Stomach (tissue), 8 donors: ENCODE measurements at regions not wholly inside any gene's neighbourhood (a gene's known extent, or its start where the extent isn't known, plus 50 kb on each side); places are given as distances from the start of the nearest gene placed in this dataset.
A peak's percentile ranks its signal among the peaks of the same experiment; 100 is the strongest.
"Not testable (repeated sequence)": the region's sequence is repeated elsewhere in the genome, so short reads cannot be mapped to it uniquely, and the experiment has no call there.

Experiments used
- DNase-seq, 2 donors: peaks; one replicate each; pipeline versions ENCODE4 v3.0.0 to v3.0.0-alpha.2; 2013 to 2019
- H3K27ac ChIP-seq, 5 donors: fragments of 200-600 bp in 4 of 5; sonication (generic) in 4 of 5; one replicate each; pipeline ENCODE4 v1.5.1; 2013 to 2019; ENCODE audit warnings: mild to moderate bottlenecking in 1 of 5, moderate library complexity in 1 of 5
- H3K27me3 ChIP-seq, 3 donors: fragments of 200-600 bp; sonication (generic); one replicate each; pipeline ENCODE4 v1.5.1; 2017 to 2019; ENCODE audit warnings: mixed run types in 1 of 3
- H3K36me3 ChIP-seq, 4 donors: fragments of 200-600 bp; sonication (generic); 1 replicate in 3 of 4; 2 replicates in 1 of 4; pipeline ENCODE4 v1.5.1; 2016 to 2019
- H3K4me1 ChIP-seq, 4 donors: fragments of 200-600 bp; sonication (generic); one replicate each; pipeline ENCODE4 v1.5.1; 2016 to 2019
- H3K4me3 ChIP-seq, 4 donors: fragments of 200-600 bp; sonication (generic) in 3 of 4; one replicate each; pipeline ENCODE4 v1.5.1; 2016 to 2019; ENCODE audit warnings: mild to moderate bottlenecking in 1 of 4
- H3K9me3 ChIP-seq, 4 donors: fragments of 200-600 bp; sonication (generic); one replicate each; pipeline ENCODE4 v1.5.1; 2016 to 2019
- EP300 ChIP-seq: sonication (generic); formaldehyde crosslinking; IDR thresholded peaks from one replicate; pipeline ENCODE4 v1.6.1; 2017; ENCODE audit warnings: antibody characterized with exemption
- POLR2A ChIP-seq, 4 donors: fragments of 450-650 bp; IDR thresholded peaks; one replicate each; pipeline ENCODE4 v1.6.1; 2016; ENCODE audit warnings: antibody characterized with exemption in 4 of 4, control low read depth in 2 of 4, mild to moderate bottlenecking in 1 of 4, moderate library complexity in 1 of 4
- POLR2AphosphoS5 ChIP-seq, 3 donors: sonication (generic); formaldehyde crosslinking; IDR thresholded peaks; one replicate each; pipeline ENCODE4 v1.6.1; 2016; ENCODE audit warnings: antibody characterized with exemption in 3 of 3
- WGBS, 5 donors: extraction: QIAGEN DNeasy Blood & Tissue Kit in 3 of 5; methylation state at CpG; one replicate each; pipeline versions ENCODE4 v1.1.5 to v1.1.7; 2013 to 2018; 5-methylcytosine and 5-hydroxymethylcytosine counted together
- intact Hi-C: fragments of 100-400 bp; cut with DNase I; formaldehyde crosslinking; loops from one replicate; pipeline ENCODE4 v1.15.1; 2023; ENCODE audit warnings: low total_unique reads
- TF ChIP-seq, protein P1 (sequence below), 7 experiments: fragments of 450-650 bp in 4 of 7; fragments of 200-600 bp in 3 of 7; sonication (generic) in 3 of 7; IDR thresholded peaks; one replicate each; pipeline ENCODE4 v1.5.1; 2016 to 2019; ENCODE audit warnings: antibody characterized with exemption in 7 of 7, control low read depth in 2 of 7, mild to moderate bottlenecking in 1 of 7
- donor health status: healthy with polysubstance abuse.
- donor health status: Bipolar disorder and iron deficiency.
- donor health status: healthy.

GRCh38 chr20:47981222-47981621 is 195.9 kb upstream of the SULF2 start:
- Histone ChIP-seq H3K9me3 (no peaks in the 10 kb centered on the region), H3K27ac (no peak overlapping the region), H3K4me3 (no peak overlapping the region), H3K36me3 (no peaks in the 10 kb centered on the region), H3K27me3 (peaks cover 0 to 12% (median 5%) of the 10 kb centered on the region in 3 donors), H3K4me1 (peaks cover 0 to 22% (median 0%) of the 10 kb centered on the region in 4 donors)
- no peak for DNase-seq
- intact Hi-C loops: no loop called here
- TF ChIP-seq POLR2AphosphoS5 (IDR thresholded peaks at IDR 0.05): no peak
- TF ChIP-seq, protein P1, sequence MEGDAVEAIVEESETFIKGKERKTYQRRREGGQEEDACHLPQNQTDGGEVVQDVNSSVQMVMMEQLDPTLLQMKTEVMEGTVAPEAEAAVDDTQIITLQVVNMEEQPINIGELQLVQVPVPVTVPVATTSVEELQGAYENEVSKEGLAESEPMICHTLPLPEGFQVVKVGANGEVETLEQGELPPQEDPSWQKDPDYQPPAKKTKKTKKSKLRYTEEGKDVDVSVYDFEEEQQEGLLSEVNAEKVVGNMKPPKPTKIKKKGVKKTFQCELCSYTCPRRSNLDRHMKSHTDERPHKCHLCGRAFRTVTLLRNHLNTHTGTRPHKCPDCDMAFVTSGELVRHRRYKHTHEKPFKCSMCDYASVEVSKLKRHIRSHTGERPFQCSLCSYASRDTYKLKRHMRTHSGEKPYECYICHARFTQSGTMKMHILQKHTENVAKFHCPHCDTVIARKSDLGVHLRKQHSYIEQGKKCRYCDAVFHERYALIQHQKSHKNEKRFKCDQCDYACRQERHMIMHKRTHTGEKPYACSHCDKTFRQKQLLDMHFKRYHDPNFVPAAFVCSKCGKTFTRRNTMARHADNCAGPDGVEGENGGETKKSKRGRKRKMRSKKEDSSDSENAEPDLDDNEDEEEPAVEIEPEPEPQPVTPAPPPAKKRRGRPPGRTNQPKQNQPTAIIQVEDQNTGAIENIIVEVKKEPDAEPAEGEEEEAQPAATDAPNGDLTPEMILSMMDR (IDR thresholded peaks at IDR 0.05): no peak
- TF ChIP-seq POLR2A (IDR thresholded peaks at IDR 0.05): no peak
- no peak for TF ChIP-seq EP300
- 46 to 64% (median 59%) methylated on average over 6 of the region's 6 CpGs for WGBS, 5 donors

DNA sequence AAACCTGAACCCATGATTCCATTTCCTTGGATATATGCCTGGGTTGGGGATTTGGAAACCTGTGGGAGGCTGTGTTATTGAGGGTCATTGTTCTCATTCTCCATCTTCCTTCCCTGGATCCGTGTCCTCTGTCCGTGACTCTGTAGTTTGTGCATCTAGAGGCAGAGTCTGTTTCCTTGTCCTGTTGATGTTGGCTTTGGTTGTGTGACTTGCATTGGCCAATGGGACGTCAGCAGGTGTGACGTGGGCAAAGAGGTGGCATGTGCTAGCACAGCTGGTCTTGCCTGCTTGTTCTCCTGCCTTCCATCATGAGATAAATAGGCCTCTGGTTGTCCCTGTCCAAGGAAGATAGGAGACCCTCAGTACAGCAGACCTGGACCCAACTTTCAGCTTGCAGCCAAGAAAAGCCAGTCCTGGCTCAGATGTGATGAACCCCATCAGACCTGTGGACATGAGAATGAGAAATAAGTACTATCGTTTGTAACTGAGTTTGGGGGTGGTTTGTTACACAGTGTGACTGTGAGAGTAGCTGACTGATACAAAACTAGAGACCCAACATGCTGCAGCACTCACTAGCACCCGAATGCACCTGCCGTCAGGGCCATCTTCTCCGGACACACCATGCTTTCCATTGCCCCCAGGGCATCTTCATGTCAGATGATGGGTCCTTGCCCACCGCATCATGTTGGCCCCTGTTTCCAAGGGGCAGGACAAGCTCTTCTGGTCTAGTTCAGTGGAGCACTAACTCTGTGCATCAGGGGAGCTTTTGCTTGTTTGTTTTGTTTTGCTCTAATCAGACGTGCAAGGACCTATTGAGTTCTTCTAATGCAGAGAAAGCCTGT is 195.3 kb upstream of the SULF2 start:
- Histone ChIP-seq H3K4me3 (no peak overlapping the region), H3K9me3 (no peaks in the 10 kb centered on the region), H3K36me3 (no peaks in the 10 kb centered on the region), H3K27me3 (peaks cover 0 to 13% (median 5%) of the 10 kb centered on the region in 3 donors), H3K4me1 (peaks cover 0 to 22% (median 0%) of the 10 kb centered on the region in 4 donors), H3K27ac (no peak overlapping the region)
- intact Hi-C loops: no loop called here
- no peak for DNase-seq
- WGBS, 5 donors: 81 to 91% (median 90%) methylated on average over 10 of the region's 10 CpGs
- TF ChIP-seq, protein P1 (IDR thresholded peaks at IDR 0.05): no peak
- TF ChIP-seq EP300 (no peak), POLR2AphosphoS5 (IDR thresholded peaks at IDR 0.05) (no peak), POLR2A (IDR thresholded peaks at IDR 0.05) (no peak)

- H3K4me3 ChIP-seq, H3K9me3 ChIP-seq, DNase-seq, H3K27ac ChIP-seq, intact Hi-C loops, H3K36me3 ChIP-seq: not testable (repeated sequence)
- peaks cover 0 to 13% (median 5%) of the 10 kb centered on the region in 3 donors for H3K27me3 ChIP-seq
- WGBS, 5 donors: 25 to 56% (median 38%) methylated on average over 10 to 11 of the region's 11 CpGs
- H3K4me1 ChIP-seq: peaks cover 0 to 22% (median 0%) of the 10 kb centered on the region in 4 donors
Observed at GRCh38 chr20:47979361-47980095, 194.2 kb upstream of the SULF2 start.

- H3K36me3 ChIP-seq, H3K4me3 ChIP-seq, DNase-seq, H3K27ac ChIP-seq, H3K9me3 ChIP-seq, intact Hi-C loops: not testable (repeated sequence)
- Histone ChIP-seq H3K27me3 (peaks cover 0 to 13% (median 5%) of the 10 kb centered on the region in 3 donors), H3K4me1 (peaks cover 0 to 22% (median 1%) of the 10 kb centered on the region in 4 donors)
- 60 to 84% (median 78%) methylated on average over 4 to 8 of the region's 19 CpGs for WGBS, 5 donors
Observed at GRCh38 chr20:47978428-47979120, 193.3 kb upstream of the SULF2 start.

DNA sequence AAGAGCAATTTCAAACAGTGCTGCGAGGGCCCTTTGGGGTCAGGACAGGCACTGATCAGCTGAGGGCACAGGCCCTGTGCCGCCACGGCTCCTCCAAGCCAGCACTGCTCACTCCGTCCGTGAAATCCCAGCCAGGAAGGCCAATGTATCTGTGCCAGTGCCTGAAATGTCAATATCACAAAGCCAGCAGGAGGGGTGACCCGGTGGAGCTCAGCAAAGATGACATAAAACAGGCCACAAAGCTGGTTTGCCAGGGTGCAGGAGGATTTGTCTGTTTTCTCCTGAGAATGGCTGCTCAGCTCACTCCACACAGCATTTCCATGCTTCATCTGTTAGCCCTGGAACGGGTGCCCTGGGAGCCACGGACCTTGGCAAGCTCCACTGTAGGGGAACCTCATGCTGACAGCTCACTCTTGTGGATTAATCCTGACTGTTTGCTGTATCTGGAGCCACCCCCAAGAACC is 192.5 kb upstream of the SULF2 start:
- H3K36me3 ChIP-seq, intact Hi-C loops, DNase-seq, H3K4me3 ChIP-seq, H3K9me3 ChIP-seq, H3K27me3 ChIP-seq: not testable (repeated sequence)
- peaks cover 0 to 24% (median 2%) of the 10 kb centered on the region in 4 donors for H3K4me1 ChIP-seq
- H3K27ac ChIP-seq: peak overlapping the region in 2 of 5 donors; percentile 34 to 54
- WGBS, 5 donors: 44 to 65% (median 54%) methylated on average over 6 to 8 of the region's 8 CpGs

DNA sequence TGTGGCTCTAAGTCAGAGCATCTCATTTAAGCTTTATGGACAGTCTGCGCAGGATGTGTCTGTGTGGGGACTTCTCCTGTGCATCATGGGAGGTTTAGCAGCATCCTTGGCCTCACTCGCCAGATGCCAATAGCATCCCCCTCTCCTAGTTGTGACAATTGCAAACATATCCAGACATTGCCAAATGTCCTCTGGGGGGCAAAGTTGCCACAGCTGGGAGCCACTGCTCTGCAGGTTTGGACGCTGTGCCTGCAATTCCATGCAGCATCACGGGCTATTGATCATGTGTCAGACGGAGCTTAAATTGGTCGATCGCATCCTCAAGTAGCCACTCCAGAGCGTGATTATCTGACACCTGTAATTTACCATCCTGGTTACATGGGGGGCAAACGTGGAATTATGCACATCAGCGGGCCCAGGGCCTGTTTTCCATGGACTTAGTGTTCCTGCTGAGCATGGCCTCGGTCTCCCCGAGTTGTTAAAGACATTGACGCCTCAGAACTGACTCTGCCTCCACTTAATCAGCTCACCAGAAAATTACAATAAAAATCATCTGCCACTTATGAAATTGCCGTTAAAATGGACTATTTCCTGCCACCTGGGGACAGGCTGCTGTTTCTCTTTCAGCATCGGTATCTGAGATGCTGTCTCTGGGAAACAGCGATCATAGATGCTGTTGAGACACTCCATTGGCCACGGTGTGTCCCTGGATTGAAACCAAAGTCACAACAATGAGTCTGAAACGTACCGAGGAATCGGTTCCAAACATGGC is 191.9 kb upstream of the SULF2 start:
- 82 to 85% (median 82%) methylated on average over 19 to 20 of the region's 20 CpGs for WGBS, 5 donors
- H3K4me3 ChIP-seq, H3K9me3 ChIP-seq, intact Hi-C loops, H3K27me3 ChIP-seq, H3K36me3 ChIP-seq: not testable (repeated sequence)
- H3K4me1 ChIP-seq: peaks cover 0 to 31% (median 5%) of the 10 kb centered on the region in 4 donors
- DNase-seq: peak; percentile 1 to 18
- peak overlapping the region in 2 of 5 donors; percentile 34 to 54 for H3K27ac ChIP-seq
